ENCODE measurements at regions not wholly inside any gene's neighbourhood (a gene's known extent, or its start where the extent isn't known, plus 50 kb on each side); places are given as distances from the start of the nearest gene placed in this dataset.

DNA sequence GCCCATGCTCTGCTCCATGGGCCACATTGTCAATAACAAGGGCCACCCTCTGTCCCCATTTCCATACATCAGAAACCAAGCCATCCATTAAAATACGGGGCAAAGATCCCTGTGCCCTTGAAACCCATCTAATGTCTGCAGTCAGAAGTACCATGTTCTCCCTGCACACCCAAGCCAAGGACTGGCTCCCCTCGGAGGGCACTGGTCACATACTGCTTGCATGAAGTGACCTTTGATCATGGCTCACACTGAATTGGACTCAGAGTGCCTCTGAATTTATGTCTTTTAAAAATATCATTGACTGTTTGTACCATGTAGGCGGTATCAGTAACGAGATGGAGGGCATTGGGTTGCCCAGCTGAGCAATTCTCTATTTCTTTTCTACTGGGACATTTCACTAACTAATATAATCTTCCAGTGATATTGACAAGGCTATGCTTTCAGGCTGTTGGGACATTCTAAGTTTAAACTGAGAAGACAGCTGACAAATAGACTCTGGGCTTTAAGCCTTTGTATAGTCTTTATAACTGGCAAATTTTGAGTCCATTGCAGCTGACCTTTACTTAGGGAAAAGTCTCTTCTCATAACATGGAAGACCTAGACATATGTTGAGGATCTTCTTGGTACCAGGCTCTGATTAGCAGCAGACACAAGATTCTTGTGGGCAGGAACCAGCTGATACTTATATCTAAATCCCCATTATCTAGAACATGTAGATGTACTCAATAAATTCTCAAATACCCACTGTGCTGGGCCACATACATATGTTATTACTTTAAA, 214.3 kb downstream of the MYCN start:
- no peak for DNase-seq (ENCODE audit: low read depth)

DNA sequence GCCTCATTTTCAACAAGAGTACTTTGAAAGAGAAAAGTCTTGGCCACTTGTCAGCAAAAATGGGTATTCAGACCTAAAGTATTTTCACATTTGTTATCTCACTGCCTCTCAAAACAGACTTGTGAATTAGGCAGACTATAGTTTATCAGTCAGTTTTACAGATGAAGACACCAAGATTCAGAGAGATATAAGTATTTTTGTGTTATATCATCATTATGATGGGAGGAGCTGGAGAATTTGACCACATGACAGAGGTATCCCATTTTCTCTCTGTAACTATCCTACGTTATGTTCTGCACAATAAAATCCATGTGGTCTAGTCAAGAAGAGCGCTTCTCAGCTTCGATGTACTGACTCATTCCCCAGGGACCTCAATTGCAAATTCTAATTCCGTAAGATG, 213.7 kb downstream of the MYCN start:
- DNase-seq (ENCODE audit: low read depth), result no peak

DNA sequence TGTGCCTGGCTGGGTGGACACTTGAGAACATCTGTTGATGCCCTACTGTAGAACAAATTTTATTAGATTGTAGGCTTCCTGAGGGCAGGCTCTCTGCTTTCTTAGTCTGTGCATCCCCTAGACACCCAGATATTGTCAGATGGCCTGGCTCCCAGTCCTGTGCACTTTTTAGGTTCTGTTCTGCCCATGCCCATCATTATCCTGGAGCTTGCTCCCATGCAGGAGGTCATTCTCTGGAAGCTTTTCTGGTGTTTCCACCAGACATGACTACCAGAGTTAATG, 213.3 kb downstream of the MYCN start:
- no peak for DNase-seq (ENCODE audit: low read depth)

DNA sequence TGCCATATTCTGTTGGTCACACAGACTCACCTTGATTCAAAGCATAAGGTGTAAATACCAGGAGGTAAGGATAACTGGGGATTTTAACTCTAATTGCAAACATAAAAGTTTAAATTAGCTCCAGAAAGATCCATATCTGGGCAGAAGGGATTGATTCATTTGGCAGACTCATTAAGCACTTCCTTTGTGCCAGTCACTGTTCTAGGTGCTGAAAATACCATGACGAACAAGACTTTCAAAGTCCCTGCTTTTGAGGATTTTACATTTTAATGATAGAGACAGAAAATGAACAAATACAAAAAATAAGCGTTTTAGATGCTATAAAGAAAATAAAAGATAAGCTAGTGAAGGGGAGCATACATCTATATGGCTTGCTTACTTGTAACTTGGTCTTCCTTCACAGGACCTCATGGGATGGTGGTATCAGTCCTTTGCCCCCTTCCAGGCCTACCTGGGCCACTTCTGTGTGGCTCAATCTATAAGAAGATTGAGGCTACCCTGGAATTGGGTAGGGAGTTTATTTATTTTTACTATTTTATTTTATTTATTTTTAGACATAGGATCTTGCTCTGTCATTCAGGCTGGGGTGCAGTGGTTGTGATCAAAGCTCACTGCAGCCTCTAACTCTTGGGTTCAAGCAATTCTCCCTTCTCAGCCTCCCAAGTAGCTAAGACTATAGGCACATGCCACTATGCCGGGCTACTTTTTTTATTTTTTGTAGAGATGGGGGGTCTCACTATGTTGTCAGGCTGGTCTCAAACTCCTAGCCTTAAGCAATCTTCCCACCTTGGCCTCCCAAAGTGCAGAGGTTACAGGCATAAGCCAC, 212.8 kb downstream of the MYCN start:
- no peak for DNase-seq (ENCODE audit: low read depth)

DNA sequence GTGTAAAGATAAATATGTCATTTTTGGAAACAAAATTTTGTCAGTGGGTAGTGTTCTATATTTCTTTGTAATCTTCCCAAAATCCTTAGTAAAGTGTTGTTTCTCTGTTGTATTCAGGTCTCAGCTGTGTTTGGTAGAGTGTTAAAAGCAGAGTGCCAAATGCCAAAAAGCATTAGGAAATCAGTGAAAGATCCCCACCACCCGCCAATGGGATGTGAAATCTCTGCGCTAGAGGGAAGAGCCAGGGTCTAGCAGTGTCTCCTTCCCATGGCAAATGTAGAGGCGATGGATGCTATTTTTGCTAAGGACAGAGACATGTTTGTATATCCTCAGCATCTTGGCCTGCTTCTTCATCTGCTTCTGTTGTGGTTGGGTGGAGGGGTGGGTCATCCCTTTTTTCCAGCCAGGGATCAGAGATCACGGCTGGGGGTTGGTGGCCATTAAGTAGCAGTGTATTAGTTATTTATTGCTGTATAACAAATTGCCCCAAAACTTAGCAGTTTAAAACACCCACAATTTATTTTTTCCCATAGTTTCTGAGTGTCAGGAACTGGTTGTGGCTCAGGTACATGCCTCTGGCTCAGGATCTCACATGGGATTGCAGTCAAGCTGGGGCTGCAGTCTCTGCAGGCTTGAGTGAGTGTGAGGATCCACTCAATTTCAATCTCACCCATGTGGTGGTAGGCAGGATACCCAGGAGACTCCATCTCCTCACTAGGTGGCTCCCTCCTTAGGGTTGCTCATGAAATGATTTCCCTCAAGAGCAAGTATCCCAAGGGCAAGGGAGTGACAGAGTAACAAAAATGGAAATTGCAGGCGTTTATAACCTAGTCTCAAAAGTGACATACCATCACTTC, 211.9 kb downstream of the MYCN start:
- DNase-seq (ENCODE audit: low read depth), result no peak

DNA sequence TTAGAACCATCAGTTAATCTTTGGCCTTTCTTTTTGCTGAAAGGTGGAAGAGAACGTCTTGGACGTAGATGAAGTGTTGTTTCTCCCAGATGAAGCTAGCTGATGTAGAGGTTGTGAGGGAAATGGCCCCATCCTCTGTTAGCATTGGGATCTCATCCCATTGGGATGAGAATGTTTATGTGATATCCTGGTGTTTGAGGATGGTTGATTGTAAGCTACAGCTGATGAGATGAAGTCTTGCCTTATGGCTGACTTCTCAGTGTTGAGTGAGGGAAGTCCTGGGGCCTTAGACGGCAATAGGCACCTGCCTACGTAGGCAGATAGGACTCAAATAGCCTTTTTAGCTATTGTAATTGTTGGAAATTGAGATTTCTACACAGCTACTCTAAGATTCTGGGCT, 211.3 kb downstream of the MYCN start:
- no peak for DNase-seq (ENCODE audit: low read depth)

DNA sequence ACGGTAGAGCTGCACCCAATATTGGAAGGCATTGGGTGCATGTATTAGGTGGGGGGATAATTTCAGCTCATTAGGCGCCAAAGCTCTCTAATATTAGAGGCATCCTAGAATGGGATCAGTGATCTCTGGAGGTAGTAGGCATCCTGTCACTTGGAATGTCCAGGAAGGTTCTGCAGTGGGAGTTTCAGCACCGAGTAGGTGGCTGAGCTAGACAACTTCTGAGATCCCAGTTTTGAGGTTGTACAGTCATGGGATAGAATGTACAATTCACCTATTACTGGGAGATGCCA, 210.9 kb downstream of the MYCN start:
- DNase-seq (ENCODE audit: low read depth), result no peak

DNA sequence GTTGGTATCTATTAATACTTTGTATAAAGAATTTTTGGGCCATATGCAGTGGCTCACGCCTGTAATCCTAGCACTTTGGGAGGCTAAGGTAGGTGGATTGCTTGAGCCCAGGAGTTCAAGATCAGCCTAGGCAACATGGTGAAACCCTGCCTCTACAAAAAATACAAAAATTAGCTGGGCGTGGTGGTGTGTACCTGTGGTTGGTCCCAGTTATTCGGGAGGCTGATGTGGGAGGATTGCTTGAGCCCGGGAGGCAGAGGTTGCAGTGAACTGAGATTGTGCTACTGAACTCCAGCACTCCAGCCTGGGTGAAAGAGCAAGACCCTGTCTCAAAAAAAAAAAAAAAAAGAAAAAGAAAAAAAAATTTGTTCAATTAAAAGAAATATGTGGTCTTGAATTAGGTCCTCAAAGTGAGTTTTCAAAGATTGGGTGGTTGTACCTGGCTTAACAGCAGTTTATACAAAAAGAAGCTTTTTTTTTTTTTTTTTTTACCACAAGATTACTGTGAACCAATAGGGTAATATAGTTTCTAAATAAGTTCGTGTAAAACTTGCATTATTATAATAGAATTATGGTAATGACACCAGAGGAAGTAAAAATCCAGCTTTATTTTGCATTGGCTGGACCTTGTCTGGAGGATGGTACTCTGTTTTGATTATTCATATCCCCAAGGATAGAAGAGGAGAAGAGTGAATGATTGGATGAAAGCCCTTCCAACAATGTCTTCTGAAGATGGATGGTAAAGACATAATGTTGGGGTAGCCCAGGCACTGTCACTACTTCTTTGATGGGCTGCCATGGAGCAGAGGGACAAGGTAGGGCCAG, 210.3 kb downstream of the MYCN start:
- DNase-seq (ENCODE audit: low read depth), result no peak

DNA sequence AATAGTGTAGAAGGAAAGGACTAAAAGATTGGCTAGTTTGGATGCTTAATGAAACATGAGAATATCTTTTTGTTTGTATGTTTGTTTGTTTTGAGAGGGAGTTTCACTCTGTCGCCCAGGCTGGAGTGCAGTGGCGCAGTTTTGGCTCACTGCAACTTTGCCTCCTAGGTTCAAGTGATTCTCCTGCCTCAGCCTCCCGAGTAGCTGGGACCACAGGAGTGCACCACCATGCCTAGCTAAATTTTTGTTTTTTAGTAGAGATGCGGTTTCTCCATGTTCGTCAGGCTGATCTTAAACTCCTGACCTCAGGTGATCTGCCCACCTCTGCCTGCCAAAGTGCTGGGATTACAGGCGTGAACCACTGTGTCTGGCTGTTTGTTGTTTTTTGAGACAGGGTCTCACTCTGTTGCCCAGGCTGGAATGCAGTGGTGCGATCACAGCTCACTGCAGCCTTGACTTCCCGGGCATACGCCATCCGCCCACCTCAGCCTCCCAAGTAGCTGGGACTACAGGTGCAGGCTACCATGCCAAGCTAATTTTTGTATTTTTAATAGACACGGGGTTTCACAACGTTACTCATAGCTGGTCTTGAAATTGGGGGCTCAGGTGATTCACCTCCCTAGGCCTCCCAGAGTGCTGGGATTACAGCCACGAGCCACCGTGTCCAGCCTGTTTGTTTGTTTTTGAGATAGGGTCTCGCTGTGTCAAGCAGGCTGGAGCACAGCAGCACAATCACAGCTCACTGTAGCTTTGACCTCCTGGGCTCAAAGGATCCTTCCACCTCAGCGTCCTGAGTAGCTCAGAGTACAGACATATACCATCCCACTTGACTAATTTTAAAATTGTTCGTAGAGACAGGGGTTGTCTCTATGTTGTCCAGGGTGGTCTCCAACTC, 209.2 kb downstream of the MYCN start:
- no peak for DNase-seq (ENCODE audit: low read depth)

DNA sequence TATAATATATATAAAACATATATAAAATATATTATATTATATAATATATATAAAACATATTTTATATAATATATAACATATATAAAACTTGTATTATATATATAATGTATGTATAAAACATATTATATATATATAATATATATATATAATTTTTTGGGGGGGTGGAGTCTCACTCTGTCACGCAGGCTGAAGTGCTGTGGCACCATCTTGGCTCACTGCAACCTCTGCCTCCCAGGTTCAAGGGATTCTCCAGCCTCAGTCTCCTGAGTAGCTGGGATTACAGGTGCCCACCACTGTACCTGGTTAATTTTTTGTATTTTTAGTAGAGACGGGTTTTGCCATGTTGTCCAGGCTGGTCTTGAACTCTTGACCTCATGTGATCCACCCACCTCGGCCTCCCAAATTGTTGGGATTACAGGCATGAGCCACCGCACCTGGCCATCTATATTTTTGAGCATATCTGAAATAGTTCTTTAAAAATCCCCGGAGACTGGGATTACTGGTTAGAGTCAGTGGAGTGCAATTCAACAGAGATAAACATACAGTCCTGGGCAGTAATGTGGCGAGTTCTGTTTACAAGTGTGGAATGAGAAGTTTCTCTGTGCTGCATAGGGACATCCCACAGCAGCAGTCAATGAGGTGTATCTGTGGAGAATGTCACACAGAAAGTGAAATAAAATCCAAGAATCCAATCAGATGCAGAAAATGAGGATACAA, 208.4 kb downstream of the MYCN start:
- no peak for DNase-seq (ENCODE audit: low read depth)

DNA sequence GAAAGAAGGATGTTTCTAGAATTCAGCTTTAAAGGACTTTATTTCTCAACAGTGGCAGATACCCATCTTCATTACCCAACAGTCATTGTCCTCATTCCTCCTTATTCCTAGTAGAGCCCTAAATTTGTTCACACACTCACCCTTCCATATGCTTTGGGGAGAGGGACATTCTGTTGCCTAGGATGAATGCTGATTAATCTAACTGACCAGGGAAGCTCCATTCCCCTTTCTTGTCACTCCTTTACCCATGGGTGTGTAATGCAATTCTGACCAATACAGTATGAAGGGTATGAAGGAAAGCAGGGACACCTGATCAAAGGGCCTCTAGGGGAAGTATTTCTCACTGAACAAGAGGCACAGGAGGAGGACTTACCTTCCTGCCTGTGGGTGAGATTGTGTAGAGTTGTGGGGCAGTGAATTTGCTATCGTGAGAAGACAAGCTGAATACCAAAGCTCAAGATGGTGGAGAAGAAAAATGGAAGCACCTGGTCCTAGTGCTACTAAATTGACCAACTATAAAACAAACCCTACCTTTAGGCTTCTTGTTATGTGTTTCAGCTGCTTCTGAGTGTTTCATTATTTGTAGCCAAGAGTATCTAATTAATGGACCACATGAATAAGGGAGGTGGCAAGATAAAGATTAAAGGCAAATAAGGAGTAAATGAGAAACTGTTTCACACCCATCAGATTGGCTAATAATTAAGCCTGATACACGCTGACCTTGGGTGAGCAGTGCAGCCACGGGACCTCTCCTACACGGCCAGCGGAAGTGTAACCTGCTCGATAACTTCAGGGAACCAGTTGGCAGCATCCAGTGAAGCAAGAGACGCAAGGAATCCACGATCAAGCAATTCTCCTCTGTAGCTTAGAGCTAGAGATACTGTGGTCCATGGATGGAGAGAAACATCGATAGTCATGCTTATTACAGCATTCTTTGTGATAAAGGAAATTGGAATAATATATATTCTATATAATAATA, 202.3 kb downstream of the MYCN start:
- DNase-seq (ENCODE audit: low read depth), result no peak

DNA sequence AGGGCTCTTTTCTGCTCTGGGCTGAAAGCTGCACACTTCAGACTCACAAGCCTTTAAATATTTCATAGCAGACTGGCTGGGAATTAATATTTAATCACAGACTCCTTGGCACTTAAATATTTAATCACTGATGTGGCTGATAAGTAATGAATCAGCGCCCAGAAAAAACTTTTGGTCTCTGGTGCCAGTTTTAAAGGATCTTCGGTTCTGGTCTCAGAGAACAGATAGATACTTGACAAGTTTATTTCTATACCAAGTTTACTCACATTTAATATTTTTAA, 201.2 kb downstream of the MYCN start:
- DNase-seq (ENCODE audit: low read depth), result no peak

DNA sequence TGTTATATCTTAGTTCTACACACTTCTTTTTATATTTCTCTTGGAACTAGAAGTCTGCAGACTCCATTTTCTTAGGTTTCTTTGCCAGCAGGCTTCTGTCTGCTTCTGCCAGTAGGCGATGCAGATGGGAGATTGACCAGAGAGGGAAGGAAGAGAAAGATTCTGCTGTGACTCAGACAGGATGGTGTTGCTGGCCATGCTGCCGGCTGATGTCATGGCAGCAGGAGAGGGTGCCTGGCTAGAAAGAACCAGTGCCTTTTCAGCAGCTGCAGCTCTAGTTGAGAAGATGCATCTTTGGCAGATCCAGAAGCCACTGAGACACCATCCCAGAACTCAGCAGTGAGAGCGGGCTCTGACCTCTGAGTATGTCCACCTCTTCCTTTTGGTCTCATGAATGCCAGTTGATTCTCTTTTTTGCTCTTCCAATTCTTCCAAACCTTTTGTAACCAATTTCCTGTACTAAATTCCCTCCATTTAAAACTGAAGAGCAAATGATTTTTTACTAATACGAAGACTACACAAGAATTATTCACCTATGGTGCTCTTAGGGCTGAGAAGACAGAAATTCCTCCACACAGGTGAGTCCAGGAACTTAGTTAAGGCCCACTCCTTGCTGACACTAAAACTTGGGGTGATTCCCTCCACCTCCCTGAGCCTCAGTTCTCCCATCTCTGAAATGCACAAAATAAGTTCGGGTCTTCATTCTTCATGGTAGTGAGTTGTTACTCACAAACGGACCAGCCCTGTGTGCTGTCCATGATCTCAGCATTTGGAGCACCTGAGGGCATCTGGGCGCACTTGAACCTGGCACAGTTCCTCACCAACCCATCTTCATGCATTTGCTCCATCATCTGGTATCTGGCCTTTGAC, 200.7 kb downstream of the MYCN start:
- DNase-seq (ENCODE audit: low read depth), result peak; percentile 55

DNA sequence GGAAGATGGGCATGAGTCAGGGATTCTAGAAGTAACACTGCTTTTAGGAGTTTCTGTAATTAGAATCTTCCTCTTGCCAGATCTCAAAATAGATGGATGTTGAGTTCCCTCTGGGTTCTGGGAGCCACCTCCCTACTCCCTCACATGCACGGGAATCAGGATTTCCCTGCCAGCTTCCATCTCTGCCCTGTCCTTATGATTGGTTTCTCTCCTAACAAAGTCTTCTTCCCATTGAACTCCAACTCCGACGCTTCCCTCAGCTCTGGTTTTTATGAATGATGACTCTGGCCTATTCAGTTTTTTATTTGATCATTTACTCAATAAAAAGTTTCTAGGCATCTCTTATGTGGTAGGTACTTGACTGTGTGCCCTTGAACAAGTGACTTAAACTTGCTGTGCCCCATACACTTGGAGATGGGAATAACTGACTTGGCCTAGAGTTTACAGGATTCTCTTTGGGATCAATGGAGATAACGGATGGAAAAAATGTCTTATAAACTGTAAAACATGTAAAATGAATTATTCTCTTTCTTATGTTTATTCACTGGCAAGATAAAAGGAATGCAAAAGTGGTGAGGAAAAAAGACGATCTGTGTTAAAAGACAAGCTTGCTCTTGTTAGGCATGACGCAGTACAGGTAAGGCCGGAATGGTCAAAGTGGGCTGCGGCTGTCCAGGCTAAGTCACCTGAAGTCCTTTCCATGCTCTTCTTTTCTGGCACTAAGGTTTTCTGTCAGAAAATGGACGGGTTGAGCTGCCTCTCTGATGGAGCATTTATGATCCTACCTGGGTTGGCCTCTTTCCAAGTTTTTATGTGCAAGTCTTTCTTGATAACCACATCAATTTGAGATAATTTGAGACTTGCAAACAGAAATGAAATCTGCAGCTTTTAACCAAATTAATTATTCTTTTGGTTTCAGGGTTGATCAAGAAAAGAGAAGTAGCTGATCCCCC, 199.6 kb downstream of the MYCN start:
- no peak for DNase-seq (ENCODE audit: low read depth)

DNA sequence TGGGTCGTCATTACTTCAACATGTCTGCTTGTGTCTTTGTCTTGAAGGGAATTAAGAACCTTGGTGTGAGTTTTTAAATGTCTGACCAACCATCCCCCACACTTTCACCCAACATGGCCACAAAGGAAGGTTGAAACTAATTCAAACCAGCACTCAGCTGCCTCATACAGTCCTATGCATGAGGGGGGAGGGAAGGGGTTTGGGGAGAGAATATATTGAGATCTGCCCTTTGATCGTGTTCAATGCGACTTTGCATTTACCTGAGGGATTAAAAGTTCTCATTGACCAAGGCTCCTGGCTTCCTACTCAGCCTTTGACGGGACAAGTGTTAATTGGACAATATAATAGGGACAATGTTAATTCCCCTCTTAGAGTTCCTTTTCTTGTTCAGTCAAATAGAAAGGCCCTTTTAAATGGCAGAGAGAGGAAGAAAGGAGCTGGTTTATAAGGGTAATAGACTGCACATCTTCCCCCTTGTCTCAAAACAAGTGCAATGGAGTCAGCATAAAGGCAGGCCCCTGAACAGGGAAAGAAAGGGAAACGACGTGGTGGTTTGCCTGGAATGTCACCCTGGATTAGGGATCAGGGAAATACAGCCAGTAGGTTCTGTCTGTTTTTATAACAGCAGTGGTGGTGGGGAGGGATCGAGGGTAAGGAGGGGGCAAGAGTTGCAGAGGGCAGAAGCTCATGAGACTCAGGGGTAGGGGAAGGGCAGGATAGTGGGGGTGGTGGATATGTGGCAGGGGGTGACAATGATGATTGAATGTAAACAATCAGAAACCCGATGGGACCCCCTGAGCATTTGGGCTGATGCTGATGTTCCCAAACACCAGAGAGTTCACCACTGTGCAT, 198.7 kb downstream of the MYCN start:
- no peak for DNase-seq (ENCODE audit: low read depth)

DNA sequence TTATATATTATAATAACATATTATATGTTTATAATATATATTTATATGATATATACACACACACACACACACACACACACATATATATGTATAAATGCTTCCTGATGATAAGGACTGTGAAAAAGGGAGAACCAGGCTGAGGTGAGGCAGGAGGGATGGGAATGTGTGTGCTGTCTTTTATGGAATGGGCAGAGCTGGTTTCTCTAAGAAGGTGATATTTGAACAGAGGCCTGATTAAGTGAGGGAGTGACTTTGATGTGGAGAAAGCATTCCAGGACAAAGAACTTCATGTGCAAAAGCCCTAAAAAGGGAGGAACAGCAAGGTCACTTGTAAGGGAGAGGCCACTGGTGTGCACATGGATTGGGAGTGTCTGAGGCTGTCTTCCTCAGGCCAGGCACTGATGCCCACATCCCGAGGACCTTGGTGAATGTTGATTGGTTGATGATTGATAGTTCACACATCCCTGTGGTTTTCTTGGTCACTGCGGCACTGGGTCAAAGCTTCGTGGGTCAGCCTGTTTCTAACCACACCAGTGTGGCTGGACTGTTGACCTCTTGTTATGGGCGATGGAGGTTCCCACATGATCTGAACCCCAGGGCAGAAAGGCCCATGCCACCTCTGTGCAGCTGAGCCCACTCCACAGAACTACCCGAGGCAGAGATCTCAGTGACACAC, 196.9 kb downstream of the MYCN start:
- DNase-seq (ENCODE audit: low read depth), result no peak

All from Daoy (cell line).